ENCODE measurements at regions not wholly inside any gene's neighbourhood (a gene's known extent, or its start where the extent isn't known, plus 50 kb on each side); places are given as distances from the start of the nearest gene placed in this dataset.

- no peak for DNase-seq
Measured at GRCh38 chr6:125498606-125499005, 196.8 kb upstream of the HDDC2 start.

GRCh38 chr6:125499535-125499934, 197.8 kb upstream of the HDDC2 start:
- DNase-seq, result no peak

GRCh38 chr6:125503181-125503580, 201.4 kb upstream of the HDDC2 start:
- no peak for DNase-seq

- peak; percentile 54 for DNase-seq
Measured at GRCh38 chr6:125507987-125508655, 206.4 kb upstream of the HDDC2 start.

GRCh38 chr6:125508793-125509192, 207.0 kb upstream of the HDDC2 start:
- no peak for DNase-seq

- no peak for DNase-seq
Measured at GRCh38 chr6:125509477-125509876, 207.7 kb upstream of the HDDC2 start.

GRCh38 chr6:125510405-125510804, 208.6 kb upstream of the HDDC2 start:
- no peak for DNase-seq

- DNase-seq, result peak; percentile 64
Measured at GRCh38 chr6:125511809-125512396, 210.1 kb upstream of the HDDC2 start.

- no peak for DNase-seq
Measured at GRCh38 chr6:125512621-125513020, 210.9 kb upstream of the HDDC2 start.

GRCh38 chr6:125513978-125514377, 212.2 kb upstream of the HDDC2 start:
- DNase-seq, result no peak

GRCh38 chr6:125516644-125517043, 214.9 kb upstream of the HDDC2 start:
- DNase-seq, result no peak

- DNase-seq, result no peak
Measured at GRCh38 chr6:125519367-125519766, 217.6 kb upstream of the HDDC2 start.

- DNase-seq, result no peak
Measured at GRCh38 chr6:125524356-125524755, 222.6 kb upstream of the HDDC2 start.

GRCh38 chr6:125526007-125526720, 223.3 kb upstream of the HEY2 start:
- DNase-seq, result no peak

- no peak for DNase-seq
Measured at GRCh38 chr6:125528621-125529041, 220.8 kb upstream of the HEY2 start.

GRCh38 chr6:125529061-125529460, 220.4 kb upstream of the HEY2 start:
- DNase-seq, result no peak

GRCh38 chr6:125533710-125534397, 215.6 kb upstream of the HEY2 start:
- DNase-seq, result no peak

- DNase-seq, result no peak
Measured at GRCh38 chr6:125534430-125535263, 214.8 kb upstream of the HEY2 start.

- no peak for DNase-seq
Measured at GRCh38 chr6:125537090-125537489, 212.3 kb upstream of the HEY2 start.

- DNase-seq, result no peak
Measured at GRCh38 chr6:125539892-125540291, 209.5 kb upstream of the HEY2 start.

GRCh38 chr6:125544819-125545218, 204.6 kb upstream of the HEY2 start:
- no peak for DNase-seq

- no peak for DNase-seq
Measured at GRCh38 chr6:125546841-125547251, 202.6 kb upstream of the HEY2 start.

GRCh38 chr6:125547381-125547780, 202.1 kb upstream of the HEY2 start:
- DNase-seq, result no peak

Measured in NCI-H1694 (cell line).